ENCODE measurements at regions not wholly inside any gene's neighbourhood (a gene's known extent, or its start where the extent isn't known, plus 50 kb on each side); places are given as distances from the start of the nearest gene placed in this dataset.

GRCh38 chr15:94023531-94023930, 207.8 kb upstream of the MCTP2 start:
- no peaks in the 10 kb centered on the region for H3K36me3 ChIP-seq (ENCODE audit: control insufficient read depth, insufficient read depth, low read length)
- H3K27ac ChIP-seq (ENCODE audit: low read length) = no peak overlapping the region
- H3K27me3 ChIP-seq (ENCODE audit: control insufficient read depth, insufficient read depth, low read length) = no peaks in the 10 kb centered on the region
- H3K4me1 ChIP-seq (ENCODE audit: control insufficient read depth, insufficient read depth, low read length) = no peaks in the 10 kb centered on the region
- H3K9me3 ChIP-seq (replicated peaks; ENCODE audit: control insufficient read depth, low read depth, low read length) = no peaks in the 10 kb centered on the region
- WGBS (ENCODE audit: insufficient coverage) = 43% methylated on average over 3 of the region's 4 CpGs
- H3K4me3 ChIP-seq (ENCODE audit: low read length) = no peak overlapping the region
- peak; percentile 36 for DNase-seq

- Histone ChIP-seq H3K27me3 (ENCODE audit: control insufficient read depth, insufficient read depth, low read length) (no peaks in the 10 kb centered on the region), H3K27ac (ENCODE audit: low read length) (no peak overlapping the region)
Measured at GRCh38 chr15:94021621-94022320, 209.6 kb upstream of the MCTP2 start.

GRCh38 chr15:94019062-94019461, 212.3 kb upstream of the MCTP2 start:
- H3K36me3 ChIP-seq (ENCODE audit: control insufficient read depth, insufficient read depth, low read length) = no peaks in the 10 kb centered on the region
- no peak overlapping the region for H3K27ac ChIP-seq (ENCODE audit: low read length)
- 95% methylated on average over 10 of the region's 11 CpGs for WGBS (ENCODE audit: insufficient coverage)
- no peaks in the 10 kb centered on the region for H3K4me1 ChIP-seq (ENCODE audit: control insufficient read depth, insufficient read depth, low read length)
- H3K4me3 ChIP-seq (ENCODE audit: low read length) = no peak overlapping the region
- no peak for DNase-seq
- no peaks in the 10 kb centered on the region for H3K27me3 ChIP-seq (ENCODE audit: control insufficient read depth, insufficient read depth, low read length)
- H3K9me3 ChIP-seq (replicated peaks; ENCODE audit: control insufficient read depth, low read depth, low read length) = no peaks in the 10 kb centered on the region

More at GRCh38 chr15:94021621-94022320, 209.6 kb upstream of the MCTP2 start:
- DNase-seq = no peak
- Histone ChIP-seq H3K4me3 (ENCODE audit: low read length) (no peak overlapping the region), H3K36me3 (ENCODE audit: control insufficient read depth, insufficient read depth, low read length) (no peaks in the 10 kb centered on the region), H3K9me3 (replicated peaks; ENCODE audit: control insufficient read depth, low read depth, low read length) (no peaks in the 10 kb centered on the region), H3K4me1 (ENCODE audit: control insufficient read depth, insufficient read depth, low read length) (no peaks in the 10 kb centered on the region)
- 57% methylated on average over 3 of the region's 5 CpGs for WGBS (ENCODE audit: insufficient coverage)

GRCh38 chr15:94015324-94015723, 216.0 kb upstream of the MCTP2 start:
- Histone ChIP-seq H3K27me3 (ENCODE audit: control insufficient read depth, insufficient read depth, low read length) (no peaks in the 10 kb centered on the region), H3K4me3 (ENCODE audit: low read length) (no peak overlapping the region), H3K36me3 (ENCODE audit: control insufficient read depth, insufficient read depth, low read length) (no peaks in the 10 kb centered on the region), H3K4me1 (ENCODE audit: control insufficient read depth, insufficient read depth, low read length) (no peaks in the 10 kb centered on the region), H3K9me3 (replicated peaks; ENCODE audit: control insufficient read depth, low read depth, low read length) (no peaks in the 10 kb centered on the region), H3K27ac (ENCODE audit: low read length) (no peak overlapping the region)
- 88% methylated on average over 1 of the region's 5 CpGs for WGBS (ENCODE audit: insufficient coverage)
- DNase-seq = no peak

GRCh38 chr15:94008104-94009074, 223.0 kb upstream of the MCTP2 start:
- no peaks in the 10 kb centered on the region for H3K4me1 ChIP-seq (ENCODE audit: control insufficient read depth, insufficient read depth, low read length)
- no peaks in the 10 kb centered on the region for H3K9me3 ChIP-seq (replicated peaks; ENCODE audit: control insufficient read depth, low read depth, low read length)
- H3K27me3 ChIP-seq (ENCODE audit: control insufficient read depth, insufficient read depth, low read length) = no peaks in the 10 kb centered on the region
- H3K27ac ChIP-seq (ENCODE audit: low read length) = no peak overlapping the region
- H3K36me3 ChIP-seq (ENCODE audit: control insufficient read depth, insufficient read depth, low read length) = no peaks in the 10 kb centered on the region
- WGBS (ENCODE audit: insufficient coverage) = 32% methylated on average over 4 of the region's 9 CpGs
- DNase-seq = peak; percentile 52
- no peak overlapping the region for H3K4me3 ChIP-seq (ENCODE audit: low read length)

- no peak overlapping the region for H3K4me3 ChIP-seq (ENCODE audit: low read length)
- WGBS (ENCODE audit: insufficient coverage) = 66% methylated on average over 6 of the region's 9 CpGs
- H3K4me1 ChIP-seq (ENCODE audit: control insufficient read depth, insufficient read depth, low read length) = peaks cover 7% of the 10 kb centered on the region
- no peaks in the 10 kb centered on the region for H3K9me3 ChIP-seq (replicated peaks; ENCODE audit: control insufficient read depth, low read depth, low read length)
- no peaks in the 10 kb centered on the region for H3K36me3 ChIP-seq (ENCODE audit: control insufficient read depth, insufficient read depth, low read length)
- DNase-seq = peak; percentile 37
- H3K27me3 ChIP-seq (ENCODE audit: control insufficient read depth, insufficient read depth, low read length) = no peaks in the 10 kb centered on the region
- no peak overlapping the region for H3K27ac ChIP-seq (ENCODE audit: low read length)
Measured at GRCh38 chr15:94004697-94005096, 226.7 kb upstream of the MCTP2 start.

GRCh38 chr15:94002041-94002440, 229.3 kb upstream of the MCTP2 start:
- no peaks in the 10 kb centered on the region for H3K36me3 ChIP-seq (ENCODE audit: control insufficient read depth, insufficient read depth, low read length)
- WGBS (ENCODE audit: insufficient coverage) = no CpG with 5 or more reads among the region's 3 CpGs
- no peaks in the 10 kb centered on the region for H3K27me3 ChIP-seq (ENCODE audit: control insufficient read depth, insufficient read depth, low read length)
- H3K9me3 ChIP-seq (replicated peaks; ENCODE audit: control insufficient read depth, low read depth, low read length) = no peaks in the 10 kb centered on the region
- H3K4me1 ChIP-seq (ENCODE audit: control insufficient read depth, insufficient read depth, low read length) = peaks cover 7% of the 10 kb centered on the region
- no peak overlapping the region for H3K4me3 ChIP-seq (ENCODE audit: low read length)
- no peak for DNase-seq
- peak overlapping the region; percentile 59 for H3K27ac ChIP-seq (ENCODE audit: low read length)

- 0% methylated on average over 2 of the region's 3 CpGs for WGBS (ENCODE audit: insufficient coverage)
- peak; percentile 95 for DNase-seq
- H3K27me3 ChIP-seq (ENCODE audit: control insufficient read depth, insufficient read depth, low read length) = no peaks in the 10 kb centered on the region
- peak overlapping the region; percentile 84 for H3K27ac ChIP-seq (ENCODE audit: low read length)
- H3K4me1 ChIP-seq (ENCODE audit: control insufficient read depth, insufficient read depth, low read length) = peaks cover 7% of the 10 kb centered on the region
- H3K36me3 ChIP-seq (ENCODE audit: control insufficient read depth, insufficient read depth, low read length) = no peaks in the 10 kb centered on the region
- H3K9me3 ChIP-seq (replicated peaks; ENCODE audit: control insufficient read depth, low read depth, low read length) = no peaks in the 10 kb centered on the region
- no peak overlapping the region for H3K4me3 ChIP-seq (ENCODE audit: low read length)
Measured at GRCh38 chr15:94001255-94001801, 230.0 kb upstream of the MCTP2 start.

GRCh38 chr15:94000606-94001005, 230.8 kb upstream of the MCTP2 start:
- Histone ChIP-seq H3K4me1 (ENCODE audit: control insufficient read depth, insufficient read depth, low read length) (peaks cover 7% of the 10 kb centered on the region), H3K27ac (ENCODE audit: low read length) (peak overlapping the region; percentile 84), H3K9me3 (replicated peaks; ENCODE audit: control insufficient read depth, low read depth, low read length) (no peaks in the 10 kb centered on the region), H3K27me3 (ENCODE audit: control insufficient read depth, insufficient read depth, low read length) (no peaks in the 10 kb centered on the region), H3K36me3 (ENCODE audit: control insufficient read depth, insufficient read depth, low read length) (no peaks in the 10 kb centered on the region), H3K4me3 (ENCODE audit: low read length) (no peak overlapping the region)
- DNase-seq = peak; percentile 57
- 33% methylated on average over 5 of the region's 5 CpGs for WGBS (ENCODE audit: insufficient coverage)

- Histone ChIP-seq H3K4me3 (ENCODE audit: low read length) (no peak overlapping the region), H3K36me3 (ENCODE audit: control insufficient read depth, insufficient read depth, low read length) (no peaks in the 10 kb centered on the region), H3K9me3 (replicated peaks; ENCODE audit: control insufficient read depth, low read depth, low read length) (no peaks in the 10 kb centered on the region), H3K27ac (ENCODE audit: low read length) (no peak overlapping the region), H3K4me1 (ENCODE audit: control insufficient read depth, insufficient read depth, low read length) (peaks cover 13% of the 10 kb centered on the region), H3K27me3 (ENCODE audit: control insufficient read depth, insufficient read depth, low read length) (no peaks in the 10 kb centered on the region)
- peak; percentile 61 for DNase-seq
- WGBS (ENCODE audit: insufficient coverage) = no CpG with 5 or more reads among the region's 6 CpGs
Measured at GRCh38 chr15:93997071-93997658, 234.2 kb upstream of the MCTP2 start.

Measured in muscle of leg (tissue), 3 donors.